ENCODE measurements at regions not wholly inside any gene's neighbourhood (a gene's known extent, or its start where the extent isn't known, plus 50 kb on each side); places are given as distances from the start of the nearest gene placed in this dataset.
A peak's percentile ranks its signal among the peaks of the same experiment; 100 is the strongest.

GRCh38 chr1:213669964-213670691 is 317.6 kb upstream of the PROX1 start (continued):
- 0 out of 2 replicates have a peak, but pooled peaks have one; percentile 14 for TF ChIP-seq ERG (CRISPR knock-in tag; IDR thresholded peaks at IDR 0.05)
- no peak for TF ChIP-seq ZNF425 (CRISPR knock-in tag; conservative IDR thresholded peaks at IDR 0.05)
- TF ChIP-seq FOXK1 (CRISPR knock-in tag; IDR thresholded peaks at IDR 0.05), result peak; percentile 96
- no peak for TF ChIP-seq GTF2I (CRISPR knock-in tag; conservative IDR thresholded peaks at IDR 0.05)
- TF ChIP-seq ZNF232 (CRISPR knock-in tag; IDR thresholded peaks at IDR 0.05), result 0 out of 2 replicates have a peak, but pooled peaks have one; percentile 35
- TF ChIP-seq FOXP4 (CRISPR knock-in tag; IDR thresholded peaks at IDR 0.05), result peak; percentile 97
- TF ChIP-seq SOX15 (CRISPR knock-in tag; IDR thresholded peaks at IDR 0.05), result no peak
- no peak for TF ChIP-seq NR2C2 (CRISPR knock-in tag; IDR thresholded peaks at IDR 0.05)
- peak; percentile 75; the same call in 1 of the 2 replicates for TF ChIP-seq TEAD1 (CRISPR knock-in tag; IDR thresholded peaks at IDR 0.05)

- no peak for DNase-seq (ENCODE audit: low spot score)
- peaks cover 3% of the 10 kb centered on the region; the same call in 1 of the 2 replicates for H3K36me3 Mint-ChIP-seq
- peaks cover 21% of the 10 kb centered on the region for H3K4me1 Mint-ChIP-seq
- H3K27ac Mint-ChIP-seq, result peak overlapping the region; percentile 81
- peaks cover 20% of the 10 kb centered on the region for H3K9me3 Mint-ChIP-seq
- ChIA-PET POLR2A (interaction anchor here (0.6 kb wide), 1 partner anchor 357 kb away, joined by 6 read pairs; no protein-coding TSS in a partner anchor), CTCF (interaction anchor here (1.0 to 1.1 kb wide), 4 partner anchors 11 to 319 kb away, joined by 3 to 4 read pairs (median 3); no protein-coding TSS in a partner anchor)
- peaks cover 11% of the 10 kb centered on the region for H3K27me3 Mint-ChIP-seq (ENCODE audit: low read depth)
- peak; percentile 77; the same call in 1 of the 2 replicates for TF ChIP-seq ZNF532 (CRISPR knock-in tag; IDR thresholded peaks at IDR 0.05; ENCODE audit: borderline replicate concordance)
- peak; percentile 51 for TF ChIP-seq ZNF423 (CRISPR knock-in tag; IDR thresholded peaks at IDR 0.05)
- TF ChIP-seq ZSCAN18 (CRISPR knock-in tag; IDR thresholded peaks at IDR 0.05), result peak; percentile 91
- TF ChIP-seq PRDM15 (CRISPR knock-in tag; IDR thresholded peaks at IDR 0.05), result no peak
- peak; percentile 16; the same call in 1 of the 2 replicates for TF ChIP-seq MAX (CRISPR knock-in tag; IDR thresholded peaks at IDR 0.05)
- TF ChIP-seq NR2C2 (CRISPR knock-in tag; IDR thresholded peaks at IDR 0.05), result no peak
- peak; percentile 42; the same call in 1 of the 2 replicates for TF ChIP-seq ZNF396 (CRISPR knock-in tag; IDR thresholded peaks at IDR 0.05; ENCODE audit: borderline replicate concordance)
- 0 out of 2 replicates have a peak, but pooled peaks have one; percentile 25 for TF ChIP-seq EMX1 (CRISPR knock-in tag; IDR thresholded peaks at IDR 0.05)
- ATAC-seq, result no peak
- H3K4me3 Mint-ChIP-seq, result no peak overlapping the region
Measured at GRCh38 chr1:213670692-213671023, 317.1 kb upstream of the PROX1 start.
